Stimulated activated naive B cell treated with anti-CD40 and anti-IgM and Interleukin-4, amounts not matched to agents 10 μg/mL and 1 μg/mL and 100 μg/mL, for 72 hours (primary cell): ENCODE measurements at regions not wholly inside any gene's neighbourhood (a gene's known extent, or its start where the extent isn't known, plus 50 kb on each side); places are given as distances from the start of the nearest gene placed in this dataset.

Experiments
- ATAC-seq, 2 donors: fragments of 150-1000 bp; cut with Tn5 transposase; replicated peaks; 2 replicates each; pipeline ENCODE4 v1.10.0; 2021; ENCODE audit warnings: moderate library complexity in 1 of 2
- DNase-seq: peaks from one replicate; pipeline ENCODE4 v3.0.0; 2021
- H3K27ac Mint-ChIP-seq: one replicate; pipeline ENCODE4 v1.8.0; 2022; ENCODE audit warnings: mild to moderate bottlenecking, mixed read lengths
- H3K27me3 Mint-ChIP-seq, 2 donors: one replicate each; pipeline ENCODE4 v1.8.0; 2022; ENCODE audit warnings: mixed read lengths in 2 of 2
- H3K36me3 Mint-ChIP-seq, 2 donors: one replicate each; pipeline ENCODE4 v1.8.0; 2022; ENCODE audit warnings: mixed read lengths in 2 of 2, mild to moderate bottlenecking in 1 of 2
- H3K4me1 Mint-ChIP-seq, 2 donors: one replicate each; pipeline ENCODE4 v1.8.0; 2022; ENCODE audit warnings: mixed read lengths in 2 of 2, mild to moderate bottlenecking in 1 of 2
- H3K4me3 Mint-ChIP-seq, 2 donors: one replicate each; pipeline ENCODE4 v1.8.0; 2022; ENCODE audit warnings: mild to moderate bottlenecking in 2 of 2, mixed read lengths in 2 of 2, moderate library complexity in 1 of 2
- H3K9me3 Mint-ChIP-seq, 2 donors: one replicate each; pipeline ENCODE4 v1.8.0; 2022; ENCODE audit warnings: mixed read lengths in 2 of 2, mild to moderate bottlenecking in 1 of 2

GRCh38 chr3:66165660-66166059 lies 55.1 kb upstream of the SLC25A26 start:
- Mint-ChIP-seq H3K36me3 (no peaks in the 10 kb centered on the region), H3K27me3 (peaks cover 5 to 6% of the 10 kb centered on the region in 2 donors), H3K4me1 (no peaks in the 10 kb centered on the region), H3K9me3 (peaks cover 3% of the 10 kb centered on the region in 2 donors), H3K4me3 (no peak overlapping the region), H3K27ac (no peak overlapping the region)
- DNase-seq (no peak), ATAC-seq (no peak)

GRCh38 chr3:66164155-66164554 lies 56.6 kb upstream of the SLC25A26 start:
- H3K4me3 Mint-ChIP-seq, result no peak overlapping the region
- no peak for DNase-seq
- peaks cover 1 to 6% of the 10 kb centered on the region in 2 donors for H3K27me3 Mint-ChIP-seq
- H3K27ac Mint-ChIP-seq, result no peak overlapping the region
- ATAC-seq, result no peak
- H3K9me3 Mint-ChIP-seq, result peaks cover 3% of the 10 kb centered on the region in 2 donors
- no peaks in the 10 kb centered on the region for H3K4me1 Mint-ChIP-seq
- H3K36me3 Mint-ChIP-seq, result no peaks in the 10 kb centered on the region

GRCh38 chr3:66163222-66163621 lies 57.6 kb upstream of the SLC25A26 start:
- no peak overlapping the region for H3K4me3 Mint-ChIP-seq

GRCh38 chr3:66162766-66163165 lies 58.0 kb upstream of the SLC25A26 start:
- H3K27ac Mint-ChIP-seq, result no peak overlapping the region
- no peak overlapping the region for H3K4me3 Mint-ChIP-seq
- DNase-seq (no peak), ATAC-seq (no peak)
- H3K36me3 Mint-ChIP-seq, result no peaks in the 10 kb centered on the region
- H3K9me3 Mint-ChIP-seq, result peaks cover 3% of the 10 kb centered on the region in 2 donors
- peaks cover 6% of the 10 kb centered on the region in 2 donors for H3K27me3 Mint-ChIP-seq
- no peaks in the 10 kb centered on the region for H3K4me1 Mint-ChIP-seq

More at GRCh38 chr3:66163222-66163621, 57.6 kb upstream of the SLC25A26 start:
- no peaks in the 10 kb centered on the region for H3K4me1 Mint-ChIP-seq
- no peak overlapping the region for H3K27ac Mint-ChIP-seq
- H3K36me3 Mint-ChIP-seq, result no peaks in the 10 kb centered on the region
- DNase-seq, result no peak
- ATAC-seq, result no peak
- H3K27me3 Mint-ChIP-seq, result peaks cover 6% of the 10 kb centered on the region in 2 donors
- peaks cover 3% of the 10 kb centered on the region in 2 donors for H3K9me3 Mint-ChIP-seq

GRCh38 chr3:66158933-66159683 lies 61.7 kb upstream of the SLC25A26 start:
- H3K4me3 Mint-ChIP-seq, result no peak overlapping the region
- H3K4me1 Mint-ChIP-seq, result no peaks in the 10 kb centered on the region
- no peak for ATAC-seq
- no peak overlapping the region for H3K27ac Mint-ChIP-seq
- no peaks in the 10 kb centered on the region for H3K36me3 Mint-ChIP-seq
- no peaks in the 10 kb centered on the region for H3K9me3 Mint-ChIP-seq
- DNase-seq, result no peak
- H3K27me3 Mint-ChIP-seq, result peaks cover 6% of the 10 kb centered on the region in 2 donors

GRCh38 chr3:66154444-66154861 lies 66.3 kb upstream of the SLC25A26 start:
- Mint-ChIP-seq H3K36me3 (no peaks in the 10 kb centered on the region), H3K4me3 (no peak overlapping the region), H3K27ac (no peak overlapping the region), H3K9me3 (no peaks in the 10 kb centered on the region), H3K27me3 (peaks cover 0 to 6% of the 10 kb centered on the region in 2 donors), H3K4me1 (no peaks in the 10 kb centered on the region)
- DNase-seq, result no peak
- no peak for ATAC-seq

- ATAC-seq, result no peak
Observed at GRCh38 chr3:66153481-66154443, 67.0 kb upstream of the SLC25A26 start.

GRCh38 chr3:66152336-66152735 lies 68.5 kb upstream of the SLC25A26 start:
- ATAC-seq, result no peak
- no peaks in the 10 kb centered on the region for H3K4me1 Mint-ChIP-seq
- no peak overlapping the region for H3K4me3 Mint-ChIP-seq
- no peaks in the 10 kb centered on the region for H3K27me3 Mint-ChIP-seq
- H3K9me3 Mint-ChIP-seq, result no peaks in the 10 kb centered on the region
- no peaks in the 10 kb centered on the region for H3K36me3 Mint-ChIP-seq
- DNase-seq, result no peak
- no peak overlapping the region for H3K27ac Mint-ChIP-seq

More at GRCh38 chr3:66153481-66154443, 67.0 kb upstream of the SLC25A26 start:
- H3K36me3 Mint-ChIP-seq, result no peaks in the 10 kb centered on the region
- H3K27me3 Mint-ChIP-seq, result peaks cover 0 to 5% of the 10 kb centered on the region in 2 donors
- no peaks in the 10 kb centered on the region for H3K9me3 Mint-ChIP-seq
- H3K4me1 Mint-ChIP-seq, result no peaks in the 10 kb centered on the region
- H3K27ac Mint-ChIP-seq, result no peak overlapping the region
- DNase-seq, result no peak
- H3K4me3 Mint-ChIP-seq, result no peak overlapping the region

GRCh38 chr3:66150977-66151376 lies 69.8 kb upstream of the SLC25A26 start:
- Mint-ChIP-seq H3K36me3 (no peaks in the 10 kb centered on the region), H3K4me1 (no peaks in the 10 kb centered on the region), H3K27me3 (no peaks in the 10 kb centered on the region), H3K27ac (no peak overlapping the region), H3K9me3 (no peaks in the 10 kb centered on the region), H3K4me3 (no peak overlapping the region)
- DNase-seq, result no peak
- ATAC-seq, result no peak

GRCh38 chr3:66149269-66149668 lies 71.5 kb upstream of the SLC25A26 start:
- DNase-seq (no peak), ATAC-seq (no peak)
- Mint-ChIP-seq H3K36me3 (no peaks in the 10 kb centered on the region), H3K27me3 (no peaks in the 10 kb centered on the region), H3K27ac (no peak overlapping the region), H3K4me3 (no peak overlapping the region), H3K4me1 (no peaks in the 10 kb centered on the region), H3K9me3 (no peaks in the 10 kb centered on the region)

GRCh38 chr3:66145408-66145733 lies 75.4 kb upstream of the SLC25A26 start:
- Mint-ChIP-seq H3K4me3 (no peak overlapping the region), H3K36me3 (no peaks in the 10 kb centered on the region), H3K4me1 (no peaks in the 10 kb centered on the region), H3K27ac (no peak overlapping the region), H3K27me3 (peaks cover 5 to 7% of the 10 kb centered on the region in 2 donors), H3K9me3 (peaks cover 0 to 2% of the 10 kb centered on the region in 2 donors)
- ATAC-seq, result no peak
- no peak for DNase-seq

- no peak overlapping the region for H3K4me3 Mint-ChIP-seq
- H3K36me3 Mint-ChIP-seq, result no peaks in the 10 kb centered on the region
- ATAC-seq (no peak), DNase-seq (no peak)
- no peaks in the 10 kb centered on the region for H3K4me1 Mint-ChIP-seq
- peaks cover 5 to 7% of the 10 kb centered on the region in 2 donors for H3K27me3 Mint-ChIP-seq
- peaks cover 0 to 2% of the 10 kb centered on the region in 2 donors for H3K9me3 Mint-ChIP-seq
- no peak overlapping the region for H3K27ac Mint-ChIP-seq
Observed at GRCh38 chr3:66144568-66145407, 76.0 kb upstream of the SLC25A26 start.

GRCh38 chr3:66142079-66142478 lies 78.7 kb upstream of the SLC25A26 start:
- H3K9me3 Mint-ChIP-seq, result peaks cover 0 to 2% of the 10 kb centered on the region in 2 donors
- DNase-seq (no peak), ATAC-seq (no peak)
- H3K4me1 Mint-ChIP-seq, result no peaks in the 10 kb centered on the region
- no peak overlapping the region for H3K4me3 Mint-ChIP-seq
- H3K27me3 Mint-ChIP-seq, result peaks cover 8 to 12% of the 10 kb centered on the region in 2 donors
- H3K27ac Mint-ChIP-seq, result no peak overlapping the region
- no peaks in the 10 kb centered on the region for H3K36me3 Mint-ChIP-seq

GRCh38 chr3:66140743-66141372 lies 79.9 kb upstream of the SLC25A26 start:
- DNase-seq (no peak), ATAC-seq (no peak)
- Mint-ChIP-seq H3K4me1 (no peaks in the 10 kb centered on the region), H3K27ac (no peak overlapping the region), H3K4me3 (no peak overlapping the region), H3K9me3 (peaks cover 0 to 2% of the 10 kb centered on the region in 2 donors), H3K27me3 (peaks cover 8 to 12% of the 10 kb centered on the region in 2 donors), H3K36me3 (no peaks in the 10 kb centered on the region)
